ENCODE measurements at regions not wholly inside any gene's neighbourhood (a gene's known extent, or its start where the extent isn't known, plus 50 kb on each side); places are given as distances from the start of the nearest gene placed in this dataset.

DNA sequence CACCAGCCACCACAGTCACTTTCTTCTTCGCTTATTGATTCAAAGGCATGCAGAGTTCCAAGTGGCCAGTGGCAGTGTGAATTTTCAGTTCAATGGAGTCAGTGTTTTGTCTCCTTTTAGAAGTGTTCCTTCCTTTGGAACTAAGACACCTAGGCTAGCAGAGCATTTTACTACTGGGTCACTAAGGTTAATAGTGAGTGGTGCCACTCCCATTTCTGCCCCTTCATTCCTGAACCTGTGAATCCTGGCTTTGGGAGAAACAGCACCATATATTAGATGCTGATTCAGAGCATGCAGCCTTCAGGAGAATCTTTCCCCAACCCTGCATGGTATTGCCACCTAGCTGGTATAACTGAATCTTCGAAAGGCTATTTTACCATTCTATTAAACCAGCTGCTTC is 312.7 kb downstream of the HRH4 start:
- TF ChIP-seq, protein P1, sequence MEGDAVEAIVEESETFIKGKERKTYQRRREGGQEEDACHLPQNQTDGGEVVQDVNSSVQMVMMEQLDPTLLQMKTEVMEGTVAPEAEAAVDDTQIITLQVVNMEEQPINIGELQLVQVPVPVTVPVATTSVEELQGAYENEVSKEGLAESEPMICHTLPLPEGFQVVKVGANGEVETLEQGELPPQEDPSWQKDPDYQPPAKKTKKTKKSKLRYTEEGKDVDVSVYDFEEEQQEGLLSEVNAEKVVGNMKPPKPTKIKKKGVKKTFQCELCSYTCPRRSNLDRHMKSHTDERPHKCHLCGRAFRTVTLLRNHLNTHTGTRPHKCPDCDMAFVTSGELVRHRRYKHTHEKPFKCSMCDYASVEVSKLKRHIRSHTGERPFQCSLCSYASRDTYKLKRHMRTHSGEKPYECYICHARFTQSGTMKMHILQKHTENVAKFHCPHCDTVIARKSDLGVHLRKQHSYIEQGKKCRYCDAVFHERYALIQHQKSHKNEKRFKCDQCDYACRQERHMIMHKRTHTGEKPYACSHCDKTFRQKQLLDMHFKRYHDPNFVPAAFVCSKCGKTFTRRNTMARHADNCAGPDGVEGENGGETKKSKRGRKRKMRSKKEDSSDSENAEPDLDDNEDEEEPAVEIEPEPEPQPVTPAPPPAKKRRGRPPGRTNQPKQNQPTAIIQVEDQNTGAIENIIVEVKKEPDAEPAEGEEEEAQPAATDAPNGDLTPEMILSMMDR (conservative IDR thresholded peaks at IDR 0.05): no peak
- H3K27ac ChIP-seq: no peak overlapping the region

GRCh38 chr18:24776019-24776418 is 315.6 kb downstream of the HRH4 start:
- TF ChIP-seq, protein P1 (conservative IDR thresholded peaks at IDR 0.05): no peak
- no peak overlapping the region for H3K27ac ChIP-seq

DNA sequence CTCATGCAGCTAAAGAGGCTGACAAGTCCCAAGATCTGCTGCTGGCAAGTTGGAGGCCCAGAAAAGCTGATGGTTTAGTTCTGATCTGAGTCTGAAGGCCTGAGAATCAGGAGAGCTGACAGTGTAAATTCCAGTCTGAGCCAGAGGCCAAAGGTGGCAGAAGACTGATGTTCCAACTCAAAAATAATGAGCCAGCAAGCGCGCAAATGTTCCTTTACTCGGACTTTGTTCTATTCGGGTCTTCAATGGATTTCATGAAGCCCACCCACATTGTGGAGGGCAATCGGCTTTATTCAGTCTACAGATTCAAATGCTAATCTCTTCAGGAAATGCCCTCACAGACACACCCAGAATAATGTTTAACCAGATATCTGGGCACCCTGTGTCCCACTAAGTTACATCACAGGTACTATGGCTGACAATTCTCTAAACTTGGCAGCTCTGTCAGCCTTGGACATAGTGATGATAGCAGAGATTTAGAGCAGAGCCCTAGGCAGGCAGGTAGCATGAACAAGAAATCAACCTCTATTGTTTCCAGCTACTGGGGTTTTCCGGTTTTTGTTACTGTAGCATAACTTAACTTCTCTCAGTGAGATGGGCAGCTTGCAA is 318.5 kb downstream of the HRH4 start:
- no peak overlapping the region for H3K27ac ChIP-seq
- TF ChIP-seq, protein P1 (conservative IDR thresholded peaks at IDR 0.05): no peak

GRCh38 chr18:24782566-24782965 is 322.1 kb downstream of the HRH4 start:
- no peak overlapping the region for H3K27ac ChIP-seq
- TF ChIP-seq, protein P1 (conservative IDR thresholded peaks at IDR 0.05): no peak

DNA sequence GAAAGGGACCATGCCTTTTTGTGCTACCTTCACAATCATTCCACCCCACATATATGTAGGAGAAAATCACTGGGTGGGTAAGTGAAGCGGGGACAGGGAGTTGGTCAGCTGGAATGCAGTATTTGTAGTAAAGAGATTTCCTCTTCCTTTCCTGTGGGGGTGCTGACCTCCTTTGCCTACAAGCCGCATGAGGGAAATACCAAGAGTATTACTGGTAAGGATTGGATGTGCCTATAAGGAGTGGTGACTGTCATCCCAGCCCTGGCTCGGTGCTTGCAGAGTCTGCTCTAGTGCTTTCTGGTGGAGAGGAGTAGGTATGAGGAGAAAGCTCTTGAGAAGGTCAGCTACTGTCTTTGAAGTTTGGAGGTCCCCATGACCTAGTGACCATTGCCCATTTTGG is 324.6 kb downstream of the HRH4 start:
- H3K27ac ChIP-seq: no peak overlapping the region
- TF ChIP-seq, protein P1 (conservative IDR thresholded peaks at IDR 0.05): no peak

DNA sequence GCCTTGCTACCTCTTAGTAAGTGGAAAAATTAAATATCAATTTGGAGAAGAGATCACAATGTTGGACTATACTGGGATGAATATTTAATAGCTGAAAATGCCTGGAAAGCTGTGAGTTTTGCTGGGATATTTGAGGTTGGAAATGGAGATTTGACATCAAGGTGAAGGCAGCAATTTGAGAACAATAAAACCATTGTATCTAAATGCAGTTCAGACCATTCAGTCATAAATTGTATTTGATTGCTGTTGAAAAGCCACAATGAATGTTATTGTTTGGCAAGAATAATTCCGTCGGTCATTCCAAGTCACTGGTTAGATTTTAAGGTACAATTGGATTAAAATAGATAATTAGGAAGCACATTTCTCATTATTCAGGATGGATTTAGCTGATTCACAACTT is 325.6 kb downstream of the HRH4 start:
- no peak overlapping the region for H3K27ac ChIP-seq
- TF ChIP-seq, protein P1 (conservative IDR thresholded peaks at IDR 0.05): no peak

DNA sequence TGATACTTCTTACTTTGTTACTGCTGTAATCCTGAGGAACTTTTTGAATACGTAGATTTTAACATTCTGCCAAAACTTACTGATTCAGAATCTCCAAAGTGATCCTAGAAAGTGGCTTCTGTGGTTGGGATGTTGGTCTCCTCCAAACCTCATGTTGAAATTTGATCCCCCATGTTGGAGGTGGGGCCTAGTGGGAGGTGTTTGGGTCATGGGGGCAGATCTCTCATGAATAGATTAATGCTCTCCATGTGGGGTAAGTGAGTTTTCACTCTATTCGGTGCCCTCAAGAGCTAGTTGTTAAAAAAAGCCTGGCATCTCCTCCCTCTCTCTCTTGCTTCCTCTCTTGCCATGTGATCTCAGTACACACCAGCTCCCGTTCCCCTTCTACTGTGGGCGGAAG is 329.9 kb downstream of the HRH4 start:
- no peak overlapping the region for H3K27ac ChIP-seq
- TF ChIP-seq, protein P1 (conservative IDR thresholded peaks at IDR 0.05): no peak
